ENCODE measurements at regions not wholly inside any gene's neighbourhood (a gene's known extent, or its start where the extent isn't known, plus 50 kb on each side); places are given as distances from the start of the nearest gene placed in this dataset.

DNA sequence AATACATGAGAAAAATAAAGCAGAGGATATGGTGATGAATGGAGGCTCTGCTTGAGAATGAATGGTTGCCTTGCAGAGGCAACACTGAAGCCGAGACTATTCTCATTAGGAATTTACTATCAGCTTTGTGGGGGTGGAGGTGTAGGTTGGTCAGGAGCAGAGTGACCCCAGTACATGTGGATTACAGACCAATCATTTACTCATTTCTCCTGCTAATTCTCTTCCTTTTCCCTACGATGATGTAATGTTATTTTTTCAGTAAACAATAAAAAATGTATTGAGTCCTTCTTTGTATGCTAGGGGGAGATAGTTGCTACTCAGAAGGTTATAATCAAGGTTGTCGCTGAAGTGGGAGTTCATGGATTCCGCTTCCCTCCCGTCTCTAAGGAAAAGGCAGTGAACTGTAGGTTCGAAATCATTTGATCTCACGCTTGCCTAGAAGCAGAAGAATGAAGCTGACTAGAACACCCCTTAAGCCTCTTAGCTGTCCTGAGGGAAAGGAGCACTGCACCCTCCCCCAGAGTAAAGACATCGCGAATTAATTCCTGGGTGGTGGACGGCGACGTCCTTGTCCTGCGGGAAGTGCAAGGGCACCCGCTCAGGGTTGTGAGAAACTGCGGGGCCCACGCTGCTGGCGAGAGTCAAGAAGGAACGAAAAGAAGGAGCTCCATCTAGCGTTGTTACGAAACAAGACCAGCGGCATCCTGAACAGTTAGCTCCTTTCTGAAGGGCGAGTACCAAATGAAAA is 213.2 kb upstream of the PFN2 start:
- Histone ChIP-seq H3K9ac (ENCODE audit: extremely low read depth, insufficient read length, low read length) (no peak overlapping the region), H3K4ac (ENCODE audit: low read depth, low read length) (no peak overlapping the region), H3K27ac (ENCODE audit: insufficient read length, low read depth, low read length) (no peak overlapping the region), H4K91ac (ENCODE audit: insufficient read length, low read depth, low read length) (no peak overlapping the region), H2BK120ac (ENCODE audit: low read depth, low read length, poor library complexity, severe bottlenecking) (no peak overlapping the region), H2BK20ac (ENCODE audit: low read depth, low read length, poor library complexity, severe bottlenecking) (no peak overlapping the region), H3K79me1 (ENCODE audit: insufficient read depth, low read depth, low read length, poor library complexity, severe bottlenecking) (no peaks in the 10 kb centered on the region), H3K9me3 (ENCODE audit: control insufficient read depth, low read depth, low read length) (no peaks in the 10 kb centered on the region), H3K14ac (ENCODE audit: insufficient read depth, low read length) (0 out of 2 replicates have a peak overlapping the region, but pooled peaks have one; percentile 18), H3K4me1 (ENCODE audit: insufficient read depth, low read length) (peaks cover 2% of the 10 kb centered on the region), H4K5ac (ENCODE audit: insufficient read length, low read depth, low read length) (no peak overlapping the region), H2BK5ac (ENCODE audit: insufficient read length, low read length) (no peak overlapping the region), H3K27me3 (ENCODE audit: insufficient read depth, low read length) (no peaks in the 10 kb centered on the region), H3K23ac (ENCODE audit: insufficient read length, low read depth, low read length) (no peak overlapping the region), H3K23me2 (ENCODE audit: insufficient read length, low read depth, low read length, poor library complexity, severe bottlenecking) (peaks cover 2% of the 10 kb centered on the region), H4K8ac (replicated peaks; ENCODE audit: insufficient read length, low read depth, low read length) (no peak overlapping the region), H4K20me1 (ENCODE audit: control insufficient read depth, insufficient read depth, insufficient read length) (no peaks in the 10 kb centered on the region), H2BK15ac (ENCODE audit: low read depth, low read length) (no peak overlapping the region), H3K79me2 (ENCODE audit: insufficient read depth, low read length) (no peaks in the 10 kb centered on the region), H2AFZ (ENCODE audit: low read length) (peak overlapping the region; percentile 70), H2AK5ac (ENCODE audit: insufficient read length, low read length) (no peak overlapping the region), H3T11ph (ENCODE audit: low read length) (no peak overlapping the region), H3K18ac (ENCODE audit: insufficient read length, low read depth, low read length) (no peak overlapping the region), H3K56ac (ENCODE audit: insufficient read length, low read depth, low read length) (no peak overlapping the region), H2BK12ac (ENCODE audit: insufficient read length, low read depth, low read length) (no peak overlapping the region), H3K4me2 (ENCODE audit: insufficient read depth, insufficient read length, low read length) (peak overlapping the region; percentile 83)
- Mint-ChIP-seq H3K36me3 (ENCODE audit: insufficient read depth in 1 of 3, low read depth in 3 of 3) (peaks cover 0 to 7% (median 0%) of the 10 kb centered on the region in 3 experiments; a peak in 2 of 7 replicates), H3K27me3 (ENCODE audit: low read depth) (peaks cover 5% of the 10 kb centered on the region), H3K4me1 (peaks cover 5 to 7% of the 10 kb centered on the region in 2 experiments; a peak in 2 of 4 replicates), H3K4me3 (no peak overlapping the region), H3K27ac (no peak overlapping the region), H3K9me3 (peaks cover 8 to 10% of the 10 kb centered on the region in 2 experiments; a peak in 4 of 5 replicates)
- TF ChIP-seq, protein P1, sequence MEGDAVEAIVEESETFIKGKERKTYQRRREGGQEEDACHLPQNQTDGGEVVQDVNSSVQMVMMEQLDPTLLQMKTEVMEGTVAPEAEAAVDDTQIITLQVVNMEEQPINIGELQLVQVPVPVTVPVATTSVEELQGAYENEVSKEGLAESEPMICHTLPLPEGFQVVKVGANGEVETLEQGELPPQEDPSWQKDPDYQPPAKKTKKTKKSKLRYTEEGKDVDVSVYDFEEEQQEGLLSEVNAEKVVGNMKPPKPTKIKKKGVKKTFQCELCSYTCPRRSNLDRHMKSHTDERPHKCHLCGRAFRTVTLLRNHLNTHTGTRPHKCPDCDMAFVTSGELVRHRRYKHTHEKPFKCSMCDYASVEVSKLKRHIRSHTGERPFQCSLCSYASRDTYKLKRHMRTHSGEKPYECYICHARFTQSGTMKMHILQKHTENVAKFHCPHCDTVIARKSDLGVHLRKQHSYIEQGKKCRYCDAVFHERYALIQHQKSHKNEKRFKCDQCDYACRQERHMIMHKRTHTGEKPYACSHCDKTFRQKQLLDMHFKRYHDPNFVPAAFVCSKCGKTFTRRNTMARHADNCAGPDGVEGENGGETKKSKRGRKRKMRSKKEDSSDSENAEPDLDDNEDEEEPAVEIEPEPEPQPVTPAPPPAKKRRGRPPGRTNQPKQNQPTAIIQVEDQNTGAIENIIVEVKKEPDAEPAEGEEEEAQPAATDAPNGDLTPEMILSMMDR (conservative IDR thresholded peaks at IDR 0.05): peak; percentile 82
- peak; percentile 77 for DNase-seq
- no CpG with 5 or more reads among the region's 22 CpGs for WGBS (ENCODE audit: extremely low coverage, insufficient read length, low lambda C conversion rate)
